DMS 273 treated with DMSO at 0.1 percent for 48 hours (cell line): ENCODE measurements at regions not wholly inside any gene's neighbourhood (a gene's known extent, or its start where the extent isn't known, plus 50 kb on each side); places are given as distances from the start of the nearest gene placed in this dataset.

Experiments
- DNase-seq: peaks from one replicate; lab custom pipeline; 2025; lab: John Stamatoyannopoulos, UW

- no peak for DNase-seq
Observed at GRCh38 chr17:51491416-51491815, 231.1 kb downstream of the UTP18 start.

GRCh38 chr17:51493206-51493605 lies 232.9 kb downstream of the UTP18 start:
- DNase-seq, result no peak

- no peak for DNase-seq
Observed at GRCh38 chr17:51496378-51496777, 236.0 kb downstream of the UTP18 start.

GRCh38 chr17:51499897-51500296 lies 239.6 kb downstream of the UTP18 start:
- no peak for DNase-seq

GRCh38 chr17:51500454-51500853 lies 240.1 kb downstream of the UTP18 start:
- DNase-seq, result no peak

GRCh38 chr17:51505450-51505849 lies 245.1 kb downstream of the UTP18 start:
- no peak for DNase-seq

GRCh38 chr17:51507444-51507843 lies 247.1 kb downstream of the UTP18 start:
- DNase-seq, result no peak

GRCh38 chr17:51508048-51508447 lies 247.7 kb downstream of the UTP18 start:
- DNase-seq, result no peak

- no peak for DNase-seq
Observed at GRCh38 chr17:51510940-51511339, 250.6 kb downstream of the UTP18 start.

GRCh38 chr17:51512220-51512907 lies 252.0 kb downstream of the UTP18 start:
- DNase-seq, result no peak

- DNase-seq, result no peak
Observed at GRCh38 chr17:51516924-51517323, 256.6 kb downstream of the UTP18 start.

GRCh38 chr17:51524524-51524923 lies 264.2 kb downstream of the UTP18 start:
- no peak for DNase-seq

- no peak for DNase-seq
Observed at GRCh38 chr17:51526507-51526906, 266.2 kb downstream of the UTP18 start.

- no peak for DNase-seq
Observed at GRCh38 chr17:51527225-51527982, 267.1 kb downstream of the UTP18 start.

GRCh38 chr17:51528111-51528510 lies 267.8 kb downstream of the UTP18 start:
- DNase-seq, result no peak

- DNase-seq, result no peak
Observed at GRCh38 chr17:51533219-51533618, 272.9 kb downstream of the UTP18 start.

GRCh38 chr17:51533821-51534220 lies 273.5 kb downstream of the UTP18 start:
- no peak for DNase-seq

GRCh38 chr17:51536627-51537026 lies 276.3 kb downstream of the UTP18 start:
- DNase-seq, result no peak

- DNase-seq, result no peak
Observed at GRCh38 chr17:51537996-51538550, 277.7 kb downstream of the UTP18 start.

- no peak for DNase-seq
Observed at GRCh38 chr17:51540151-51540550, 279.8 kb downstream of the UTP18 start.

GRCh38 chr17:51541215-51541614 lies 280.9 kb downstream of the UTP18 start:
- DNase-seq, result no peak

GRCh38 chr17:51546114-51546513 lies 285.8 kb downstream of the UTP18 start:
- DNase-seq, result no peak

GRCh38 chr17:51548125-51548524 lies 287.8 kb downstream of the UTP18 start:
- DNase-seq, result no peak
